ENCODE measurements at regions not wholly inside any gene's neighbourhood (a gene's known extent, or its start where the extent isn't known, plus 50 kb on each side); places are given as distances from the start of the nearest gene placed in this dataset.

DNA sequence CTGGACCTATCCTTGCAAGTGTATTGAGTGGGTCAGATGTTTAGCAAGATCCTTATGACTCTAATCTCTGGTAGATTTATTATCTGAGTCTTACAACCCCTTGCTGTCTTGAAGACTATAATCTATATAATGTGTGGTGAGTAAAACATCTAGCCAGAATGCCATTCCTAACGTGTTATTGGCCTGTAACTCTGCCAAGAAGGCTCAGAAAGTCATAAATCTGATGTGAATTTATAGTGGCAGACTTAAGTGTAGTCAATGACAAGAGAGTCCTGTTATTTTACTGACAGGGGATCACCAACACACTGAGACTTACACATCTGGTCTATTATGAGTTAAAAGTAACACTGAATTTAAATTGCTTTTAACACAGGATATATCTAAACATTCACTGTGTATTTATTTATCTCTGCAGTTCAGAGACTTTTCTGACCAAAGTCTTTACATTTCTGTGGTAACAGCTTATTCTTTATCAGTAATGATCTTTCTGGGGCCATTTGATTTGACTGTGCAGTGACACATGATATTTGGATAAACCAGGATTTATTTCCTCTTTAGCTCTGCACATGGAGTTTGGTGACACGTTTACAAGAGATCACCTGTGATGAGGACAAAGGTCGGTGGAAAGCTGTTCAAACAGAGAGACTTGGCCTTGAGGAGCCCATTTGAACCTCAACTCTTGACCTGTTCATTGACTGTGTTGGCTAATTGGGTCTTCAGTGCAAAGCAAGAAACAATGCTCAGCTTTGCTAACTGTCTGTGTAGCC, 415.8 kb downstream of the STIM2 start:
- DNase-seq: no peak

DNA sequence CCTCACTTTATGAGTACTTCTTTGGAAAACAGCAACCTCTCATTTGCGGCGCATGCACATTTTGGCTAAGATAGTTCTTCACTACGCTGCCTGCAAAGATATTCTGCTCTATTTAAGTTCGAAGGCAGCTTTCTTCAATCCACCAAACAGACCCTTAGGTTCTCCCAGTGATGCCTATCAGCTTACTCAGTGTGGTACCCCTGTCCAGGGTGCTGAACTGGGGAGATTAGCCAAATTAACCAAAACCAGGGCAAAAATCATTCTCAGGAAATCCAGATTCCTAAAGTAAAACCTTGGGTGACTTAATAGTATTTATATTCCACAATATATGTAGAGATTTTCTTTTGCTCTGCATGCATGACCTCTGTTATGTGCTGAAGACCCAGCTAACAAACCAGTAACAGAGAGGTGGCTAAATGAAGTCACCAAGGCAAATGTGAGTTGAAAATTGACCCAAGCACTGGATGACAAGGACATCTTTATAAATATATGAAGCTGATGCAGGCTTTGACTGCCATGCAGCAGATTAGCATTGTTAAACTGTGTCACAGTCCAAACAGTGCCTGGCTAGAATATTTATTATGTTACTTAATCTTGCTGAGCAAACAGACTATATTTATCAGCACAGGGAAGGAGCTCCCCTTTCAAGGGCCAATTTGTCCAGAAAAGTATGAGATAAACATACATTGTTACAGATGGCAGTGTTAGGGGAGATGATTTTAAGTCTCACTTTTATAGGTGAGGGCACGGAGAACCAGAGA, 418.2 kb downstream of the STIM2 start:
- DNase-seq: no peak

GRCh38 chr4:27288496-27288895, 427.9 kb downstream of the STIM2 start:
- DNase-seq: no peak

DNA sequence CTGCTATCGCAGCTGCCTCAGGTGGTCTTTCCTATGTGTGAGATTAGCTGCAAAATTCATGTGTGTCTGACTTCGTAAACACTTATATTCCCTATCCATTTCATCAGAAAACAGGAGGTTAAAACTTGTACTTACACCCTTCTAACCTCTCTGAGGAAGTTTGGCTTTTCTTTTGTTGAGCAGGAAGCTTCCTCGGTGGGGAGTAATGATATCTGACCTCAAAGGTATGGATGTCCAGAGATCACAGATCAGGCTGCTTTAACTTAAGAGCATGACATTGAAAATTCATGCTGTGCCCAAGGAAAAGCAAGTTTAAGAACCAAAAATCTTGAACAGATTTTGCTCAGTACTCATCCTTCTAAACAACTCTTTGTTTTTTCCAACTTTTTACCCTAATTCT, 429.1 kb downstream of the STIM2 start:
- DNase-seq: no peak

- DNase-seq: no peak
Observed at GRCh38 chr4:27293831-27294230, 433.2 kb downstream of the STIM2 start.

DNA sequence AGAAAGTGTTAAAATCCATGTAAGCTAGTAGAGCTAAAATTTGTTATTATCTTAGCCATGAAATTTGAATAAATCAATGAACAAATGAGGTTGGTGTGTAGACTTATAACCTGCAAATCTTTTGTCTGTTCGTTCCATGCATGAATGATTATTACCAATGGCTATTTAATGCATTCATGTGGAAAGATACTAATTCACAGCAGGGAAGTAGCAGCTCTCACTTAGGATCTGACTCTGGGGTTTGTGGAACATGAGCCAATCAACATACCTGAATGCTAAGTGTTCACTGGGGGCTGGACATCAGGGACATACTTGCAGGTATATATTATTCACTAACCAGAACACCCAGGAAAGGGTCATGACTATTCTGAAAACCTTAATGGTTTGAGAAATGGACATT, 444.1 kb downstream of the STIM2 start:
- no peak for DNase-seq

DNA sequence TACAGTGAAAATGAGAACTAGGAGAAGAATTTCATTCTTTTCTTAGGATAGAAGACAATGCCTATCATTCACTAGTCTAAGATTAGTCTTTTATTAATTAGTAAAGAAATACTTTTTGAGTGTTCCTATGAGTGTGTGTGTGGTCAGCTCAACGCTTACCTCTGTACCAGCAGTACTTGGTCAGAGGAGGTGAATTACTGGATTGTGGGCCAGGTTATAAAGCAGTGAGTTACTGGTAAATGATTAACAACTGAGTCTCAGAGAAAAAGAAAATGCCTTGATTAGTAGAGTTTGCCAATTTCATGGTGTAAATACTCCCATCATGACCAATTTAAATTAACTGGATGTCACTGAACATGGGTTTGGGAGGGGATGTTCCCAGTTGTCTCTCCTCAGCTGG, 444.6 kb downstream of the STIM2 start:
- DNase-seq: no peak

DNA sequence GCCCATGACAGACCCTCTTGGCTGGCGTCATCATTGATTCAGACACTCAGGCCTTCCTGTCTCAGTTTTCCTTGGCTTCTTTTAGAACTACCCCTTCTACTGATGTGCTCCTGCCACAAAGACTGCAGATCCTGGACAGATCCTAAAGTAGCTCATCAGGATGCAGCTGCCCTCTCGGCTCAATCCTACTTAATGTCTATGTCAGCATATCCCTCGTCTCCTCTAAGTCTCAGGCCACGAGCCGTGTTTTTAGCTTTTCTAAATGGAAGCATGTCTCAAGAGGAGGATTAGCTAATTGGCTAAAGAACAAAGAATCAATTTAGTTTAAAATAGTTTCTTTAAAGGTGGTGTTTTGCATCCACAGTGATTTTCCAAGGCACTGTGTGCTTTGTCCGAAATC, 447.7 kb downstream of the STIM2 start:
- DNase-seq: no peak

- no peak for DNase-seq
Observed at GRCh38 chr4:27315625-27316024, 455.0 kb downstream of the STIM2 start.

- no peak for DNase-seq
Observed at GRCh38 chr4:27316176-27316575, 455.5 kb downstream of the STIM2 start.

- DNase-seq: no peak
Observed at GRCh38 chr4:27318740-27319139, 458.1 kb downstream of the STIM2 start.

DNA sequence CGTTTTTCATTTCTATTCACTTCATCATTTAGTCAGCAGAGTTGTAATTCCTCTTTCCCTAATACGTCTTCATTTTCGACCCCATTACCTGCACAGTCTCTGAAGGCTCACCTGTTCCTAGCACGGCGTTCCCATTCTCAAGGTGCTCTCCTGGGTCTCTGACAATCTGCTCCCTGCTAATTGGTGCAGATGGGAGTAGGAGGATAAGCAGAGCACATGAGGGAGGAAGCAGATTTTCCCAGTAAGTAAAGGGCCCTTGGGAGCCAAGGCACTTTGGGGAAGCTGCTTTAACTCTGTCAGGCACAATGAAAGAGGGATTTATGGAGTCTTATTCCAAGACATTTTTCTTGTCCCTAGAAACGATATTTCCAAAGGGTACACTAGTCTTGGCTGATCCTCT, 466.4 kb downstream of the STIM2 start:
- no peak for DNase-seq

GRCh38 chr4:27327421-27328181, 467.0 kb downstream of the STIM2 start:
- no peak for DNase-seq

DNA sequence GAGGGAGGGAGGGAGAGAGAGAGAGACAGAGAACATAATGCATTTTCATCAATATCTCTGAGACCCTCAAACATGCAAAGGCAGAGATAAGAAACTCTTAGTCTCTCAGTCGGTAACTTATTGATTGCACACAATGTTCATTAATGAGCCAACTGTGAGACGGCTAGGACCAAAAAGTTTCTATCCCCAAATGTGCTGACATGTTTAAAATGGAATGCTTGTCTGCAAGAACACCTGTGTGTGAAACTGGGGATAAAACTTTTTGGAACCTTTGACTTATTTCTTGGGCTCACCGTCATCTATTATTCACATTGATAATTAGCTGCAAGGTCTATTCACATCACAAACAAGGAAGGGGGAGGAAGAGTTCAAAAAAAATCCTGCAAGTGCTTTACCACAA, 477.9 kb downstream of the STIM2 start:
- DNase-seq: no peak

DNA sequence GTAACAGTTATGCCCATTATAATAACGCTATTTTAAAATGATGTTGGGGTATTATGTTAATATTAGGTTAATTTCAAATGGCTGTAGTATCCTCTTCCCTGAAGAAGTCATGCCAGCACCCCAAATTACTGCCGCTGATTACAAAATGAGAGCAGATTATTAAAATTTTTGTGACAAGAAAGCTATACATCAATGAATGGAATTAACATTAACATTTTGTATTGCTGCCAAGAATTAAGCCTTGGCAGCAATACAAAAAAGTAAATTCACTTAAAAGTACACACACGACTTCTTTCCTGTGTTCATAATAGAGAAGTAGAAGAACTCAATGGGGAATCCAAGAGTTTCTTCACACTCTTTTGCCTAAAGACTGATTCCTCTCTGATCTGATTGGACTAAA, 482.8 kb downstream of the STIM2 start:
- DNase-seq: no peak

GRCh38 chr4:27350161-27350560, 489.5 kb downstream of the STIM2 start:
- DNase-seq: no peak

DNA sequence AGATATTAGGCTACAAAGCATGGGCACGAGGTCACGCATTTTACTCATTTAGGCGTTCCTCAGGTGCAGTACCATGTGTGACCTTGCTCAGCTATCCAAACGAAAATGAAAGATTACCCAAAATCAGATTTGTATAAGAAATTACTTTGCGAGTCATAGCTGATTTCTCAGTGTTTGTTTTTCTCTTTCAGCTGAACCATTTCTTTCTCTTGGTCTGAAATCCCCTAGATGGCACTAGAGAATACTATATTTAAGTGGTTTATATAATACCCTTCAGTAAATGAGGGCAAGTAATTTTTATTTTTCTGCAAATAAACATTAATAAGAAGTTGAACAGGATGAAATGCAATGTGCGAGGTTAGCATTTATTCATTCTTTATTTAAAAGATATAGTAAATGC, 496.6 kb downstream of the STIM2 start:
- DNase-seq: no peak

DNA sequence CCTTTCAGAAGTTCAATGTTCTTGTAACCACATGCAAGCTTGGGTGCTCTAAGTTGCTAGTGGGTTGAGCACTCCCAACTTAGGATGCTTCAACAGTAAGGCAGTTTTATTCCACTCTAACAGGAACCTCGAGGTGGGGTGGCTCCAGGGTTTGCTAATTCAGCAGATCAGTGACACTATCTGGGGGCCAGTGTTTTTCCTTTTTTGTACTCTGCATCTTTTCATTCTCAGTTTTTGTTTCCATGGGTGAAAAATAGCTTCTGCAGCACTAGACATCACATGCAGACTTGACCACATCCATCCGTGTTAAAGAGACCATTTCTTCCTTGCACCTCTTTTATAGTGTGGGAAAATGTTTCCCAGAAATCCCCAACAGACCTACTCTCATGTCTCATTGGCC, 497.6 kb downstream of the STIM2 start:
- no peak for DNase-seq

DNA sequence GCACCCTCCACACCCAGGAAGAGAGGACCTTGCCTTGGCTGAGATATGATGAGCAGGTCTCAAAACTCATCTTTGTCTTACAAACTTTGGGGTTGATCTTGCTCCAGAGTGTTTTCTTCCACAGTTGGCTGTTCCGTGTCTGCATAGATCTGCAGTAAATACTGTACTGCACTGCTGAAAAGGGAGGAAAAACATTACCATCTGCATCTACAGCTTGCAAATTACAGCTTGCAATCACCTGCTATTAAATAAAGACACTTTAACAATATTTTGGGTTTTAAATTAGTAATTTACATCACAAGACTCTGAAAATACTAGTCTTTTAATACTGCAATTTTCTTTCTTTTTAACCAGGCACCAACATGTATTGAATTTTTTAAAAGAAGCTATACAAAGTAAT, 499.5 kb downstream of the STIM2 start:
- DNase-seq: no peak

GRCh38 chr4:27360790-27361267, 500.2 kb downstream of the STIM2 start:
- no peak for DNase-seq

GRCh38 chr4:27364509-27364908, 503.9 kb downstream of the STIM2 start:
- no peak for DNase-seq

DNA sequence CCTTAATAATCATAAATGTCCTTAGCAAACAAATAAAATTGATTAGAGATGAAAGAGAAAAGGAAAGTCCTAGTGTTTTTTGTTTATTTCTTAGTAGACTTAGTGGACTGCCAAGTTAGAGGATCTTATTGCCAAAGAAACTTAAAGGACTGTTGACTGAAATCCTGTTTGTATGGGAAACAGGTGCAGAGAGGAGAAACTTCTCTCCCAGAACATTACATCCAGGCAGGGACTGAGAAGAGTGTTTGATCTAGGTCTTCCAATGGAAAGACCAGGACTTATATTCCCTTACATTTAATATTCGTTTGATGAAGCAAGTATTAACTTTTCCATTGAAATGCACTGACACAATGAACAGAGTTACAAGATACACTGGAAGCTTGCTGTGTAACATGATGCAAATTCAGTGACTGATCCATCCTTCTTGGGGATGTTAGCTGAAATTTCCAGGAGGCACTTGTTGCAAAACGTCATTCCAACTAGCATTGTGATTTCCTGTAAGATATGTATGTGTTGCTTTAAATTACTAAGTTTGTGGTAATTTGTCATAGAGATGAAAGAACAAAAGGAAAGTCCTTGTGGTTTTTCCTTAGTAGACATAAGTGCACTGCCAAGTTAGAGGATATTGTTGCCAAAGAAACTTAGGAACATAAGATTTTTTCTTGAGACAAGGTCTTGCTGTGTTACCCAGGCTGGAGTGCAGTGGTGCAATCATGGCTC, 505.6 kb downstream of the STIM2 start:
- DNase-seq: no peak

DNA sequence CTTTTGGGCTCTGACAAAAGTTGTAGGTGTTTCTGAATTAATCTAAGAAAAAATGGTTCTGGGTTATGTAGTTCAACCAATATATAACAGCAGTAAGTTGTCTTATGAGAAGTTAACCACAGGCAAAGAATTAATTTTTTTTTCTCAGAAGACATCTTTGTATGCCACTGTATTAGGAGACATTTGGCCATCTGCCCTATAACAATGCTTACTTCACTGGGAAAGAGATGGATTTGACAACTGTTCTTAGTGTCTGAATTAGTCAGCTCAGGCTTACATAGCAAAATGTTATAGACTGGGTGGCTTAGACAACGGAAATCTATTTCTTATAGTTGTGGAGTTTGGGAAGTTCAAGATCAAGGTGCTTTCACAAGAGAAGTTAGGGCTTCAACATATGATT, 508.1 kb downstream of the STIM2 start:
- DNase-seq: no peak
